HCT116 (cell line): ENCODE measurements at regions not wholly inside any gene's neighbourhood (a gene's known extent, or its start where the extent isn't known, plus 50 kb on each side); places are given as distances from the start of the nearest gene placed in this dataset.

Experiments used
- ATAC-seq: fragments of 200-7000 bp; cut with Tn5 transposase; 2 replicates; pipeline ENCODE4 v1.9.1; 2020; ENCODE audit warnings: mild to moderate bottlenecking, moderate library complexity
- BruUV-seq: library from RNA; stranded (reverse); fragments of 400-500 nt; replicated peaks from 2 replicates; lab custom pipeline; 2021; lab: Mats Ljungman, UMichigan
- CTCF ChIA-PET: fragments of 300-600 bp; sonication (Branson Sonifier 250); formaldehyde crosslinking; loops from one replicate; lab custom pipeline; 2021; ENCODE audit warnings: antibody characterized with exemption; lab: Charles Lee
- POLR2A ChIA-PET: fragments of 300-600, 350-600 bp; sonication (Branson Sonifier 250); formaldehyde crosslinking; loops from one replicate; lab custom pipeline; 2021; ENCODE audit warnings: antibody characterized with exemption; lab: Charles Lee
- RAD21 ChIA-PET, 2 experiments: fragments of 300-600 bp; sonication (Branson Sonifier 250); formaldehyde crosslinking; loops; one replicate each; lab custom pipeline; 2023; ENCODE audit warnings: low total read pairs in 2 of 2; ENCODE audit not compliant: uncharacterized antibody in 2 of 2, unreplicated experiment in 2 of 2, low non-redundant PET in 1 of 2; lab: Charles Lee
- DNase-seq: peaks from one replicate; pipeline ENCODE4 v3.0.0-alpha.2; 2010; ENCODE audit warnings: low read depth, low spot score
- H2AFZ ChIP-seq: fragments of 200-600 bp; shearing (Covaris generic), sonication (generic); 2 replicates; pipeline ENCODE4 v1.6.1; 2017; ENCODE audit warnings: low read depth, mixed run types, mixed read lengths, antibody characterized with exemption, low read length; ENCODE audit not compliant: poor library complexity, severe bottlenecking
- H3K27ac ChIP-seq: 2 replicates; pipeline ENCODE4 v1.5.1; 2012; ENCODE audit warnings: low read depth, low read length
- H3K27me3 ChIP-seq: fragments of 200-600 bp; sonication (generic); 2 replicates; pipeline ENCODE4 v1.6.1; 2016; ENCODE audit warnings: mixed run types, low read length, mixed read lengths; ENCODE audit not compliant: insufficient read depth
- H3K36me3 ChIP-seq, 2 experiments: fragments of 200-500 bp in 1 of 2; fragments of 200-600 bp in 1 of 2; sonication (Bioruptor generic) in 1 of 2; sonication (generic) in 1 of 2; 2 replicates each; pipeline versions ENCODE4 v1.5.1 to v1.6.1; 2014 to 2016; ENCODE audit warnings: low read length in 2 of 2, inconsistent platforms in 1 of 2, mixed read lengths in 1 of 2, mixed run types in 1 of 2; ENCODE audit not compliant: insufficient read depth in 2 of 2, control insufficient read depth in 1 of 2
- H3K4me1 ChIP-seq, 2 experiments: fragments of 200-600 bp in 1 of 2; sonication (generic) in 1 of 2; 2 replicates each; pipeline versions ENCODE4 v1.5.1 to v1.6.1; 2012 to 2017; ENCODE audit warnings: low read length in 2 of 2, inconsistent platforms in 1 of 2, mild to moderate bottlenecking in 1 of 2, mixed read lengths in 1 of 2, mixed run types in 1 of 2, moderate library complexity in 1 of 2; ENCODE audit not compliant: insufficient read depth in 2 of 2, control insufficient read depth in 1 of 2
- H3K4me2 ChIP-seq: fragments of 200-600 bp; sonication (generic); 2 replicates; pipeline ENCODE4 v1.6.1; 2017; ENCODE audit warnings: mixed run types, low read length, mixed read lengths
- H3K4me3 ChIP-seq, 2 experiments: fragments of 200-600 bp in 1 of 2; sonication (generic) in 1 of 2; replicated peaks in 1 of 2; 2 replicates each; pipeline ENCODE4 v1.5.1; 2011 to 2016; ENCODE audit warnings: low read length in 2 of 2, control low read depth in 1 of 2, low read depth in 1 of 2, mild to moderate bottlenecking in 1 of 2, mixed read lengths in 1 of 2, mixed run types in 1 of 2
- H3K79me2 ChIP-seq: fragments of 200-600 bp; sonication (generic); 2 replicates; pipeline ENCODE4 v1.6.1; 2017; ENCODE audit warnings: mild to moderate bottlenecking, mixed run types, low read length, moderate library complexity, mixed read lengths; ENCODE audit not compliant: insufficient read depth
- H3K9ac ChIP-seq: fragments of 200-600 bp; sonication (generic); 2 replicates; pipeline ENCODE4 v1.6.1; 2016; ENCODE audit warnings: low read length, mixed read lengths
- H3K9me2 ChIP-seq: fragments of 200-600 bp; sonication (generic), shearing (Covaris generic); 2 replicates; pipeline ENCODE4 v1.6.1; 2017; ENCODE audit warnings: mixed run types, mild to moderate bottlenecking, moderate library complexity; ENCODE audit not compliant: insufficient read depth
- H3K9me3 ChIP-seq, 2 experiments: fragments of 200-500 bp in 1 of 2; fragments of 200-600 bp in 1 of 2; sonication (Bioruptor generic) in 1 of 2; sonication (generic) in 1 of 2; 2 replicates each; pipeline ENCODE4 v1.6.1; 2014 to 2017; ENCODE audit warnings: low read length in 2 of 2, mixed read lengths in 2 of 2, inconsistent platforms in 1 of 2, low read depth in 1 of 2, mild to moderate bottlenecking in 1 of 2, mixed run types in 1 of 2, moderate library complexity in 1 of 2; ENCODE audit not compliant: control insufficient read depth in 1 of 2, insufficient read depth in 1 of 2
- H4K20me1 ChIP-seq: fragments of 200-600 bp; sonication (generic), shearing (Covaris generic); 2 replicates; pipeline ENCODE4 v1.6.1; 2017; ENCODE audit warnings: mixed run types, mild to moderate bottlenecking, moderate library complexity; ENCODE audit not compliant: insufficient read depth
- ATF3 ChIP-seq: IDR thresholded peaks from 2 replicates; pipeline ENCODE4 v1.6.1; 2012
- CBX3 ChIP-seq: IDR thresholded peaks from 2 replicates; pipeline ENCODE4 v1.6.1; 2012; ENCODE audit warnings: low read depth
- CEBPB ChIP-seq: IDR thresholded peaks from 2 replicates; pipeline ENCODE4 v1.6.1; 2012; ENCODE audit warnings: low read depth
- CTCF ChIP-seq, 3 experiments: fragments of 200-600 bp in 1 of 3; sonication (generic) in 1 of 3; IDR thresholded peaks in 2 of 3; conservative IDR thresholded peaks in 1 of 3; 2 replicates each; pipeline ENCODE4 v1.5.1; 2012 to 2017; ENCODE audit warnings: low read depth in 2 of 3, low read length in 2 of 3, antibody characterized with exemption in 1 of 3, borderline replicate concordance in 1 of 3, control low read depth in 1 of 3, mild to moderate bottlenecking in 1 of 3, mixed read lengths in 1 of 3, mixed run types in 1 of 3, moderate library complexity in 1 of 3; ENCODE audit not compliant: insufficient read depth in 1 of 3
- EZH2 ChIP-seq: fragments of 200-600 bp; sonication (generic); IDR thresholded peaks from 2 replicates; pipeline ENCODE4 v1.6.1; 2017; ENCODE audit warnings: antibody characterized with exemption, mixed run types
- EZH2phosphoT487 ChIP-seq: fragments of 200-600 bp; IDR thresholded peaks from 2 replicates; pipeline ENCODE4 v1.6.1; 2018; ENCODE audit warnings: antibody characterized with exemption, borderline replicate concordance
- FOSL1 ChIP-seq: IDR thresholded peaks from 2 replicates; pipeline ENCODE4 v1.6.1; 2012; ENCODE audit warnings: low read depth
- JUND ChIP-seq: IDR thresholded peaks from 2 replicates; pipeline ENCODE4 v1.6.1; 2012
- MAX ChIP-seq: IDR thresholded peaks from 2 replicates; pipeline ENCODE4 v1.6.1; 2012
- POLR2A ChIP-seq: IDR thresholded peaks from 2 replicates; pipeline ENCODE4 v1.7.0; 2011; ENCODE audit warnings: borderline replicate concordance; ENCODE audit not compliant: insufficient read depth, insufficient read length; ENCODE audit errors: extremely low read depth
- POLR2AphosphoS5 ChIP-seq: IDR thresholded peaks from 2 replicates; pipeline ENCODE4 v1.6.1; 2011; ENCODE audit warnings: mild to moderate bottlenecking, low read depth, low read length, moderate library complexity
- REST ChIP-seq: IDR thresholded peaks from 2 replicates; pipeline ENCODE4 v1.6.1; 2012; ENCODE audit warnings: low read depth
- SP1 ChIP-seq: IDR thresholded peaks from 2 replicates; pipeline ENCODE4 v1.6.1; 2012; ENCODE audit warnings: low read depth
- SRF ChIP-seq: IDR thresholded peaks from 2 replicates; pipeline ENCODE4 v1.6.1; 2012; ENCODE audit warnings: low read depth
- TCF7L2 ChIP-seq: IDR thresholded peaks from 2 replicates; pipeline ENCODE4 v1.7.0; 2011; ENCODE audit warnings: borderline replicate concordance, inconsistent platforms; ENCODE audit not compliant: insufficient read depth, insufficient read length; ENCODE audit errors: extremely low read depth
- ZBTB33 ChIP-seq: IDR thresholded peaks from 2 replicates; pipeline ENCODE4 v1.6.1; 2011; ENCODE audit warnings: mild to moderate bottlenecking, low read length, moderate library complexity; ENCODE audit not compliant: insufficient replicate concordance; ENCODE audit errors: extremely low read depth
- ZFX ChIP-seq: fragments of 450-650 bp; IDR thresholded peaks from 2 replicates; pipeline ENCODE4 v1.6.1; 2017
- intact Hi-C: fragments of 100-400 bp; cut with micrococcal nuclease; formaldehyde crosslinking; loops from 2 replicates; pipeline ENCODE4 v1.10.0; 2022

- Histone ChIP-seq H2AFZ (no peak overlapping the region), H3K36me3 (no peaks in the 10 kb centered on the region), H3K9me2 (no peaks in the 10 kb centered on the region), H3K9ac (no peak overlapping the region), H3K4me2 (no peak overlapping the region), H4K20me1 (no peaks in the 10 kb centered on the region), H3K27ac (no peak overlapping the region), H3K4me3 (no peak overlapping the region), H3K9me3 (no peaks in the 10 kb centered on the region), H3K79me2 (no peaks in the 10 kb centered on the region), H3K27me3 (no peaks in the 10 kb centered on the region), H3K4me1 (no peaks in the 10 kb centered on the region)
- intact Hi-C loops, result no loop called here
- no TSS peak for BruUV-seq
- ChIA-PET POLR2A (no interaction called here), RAD21 (no interaction called here), CTCF (no interaction called here)
- no peak for ATAC-seq
- TF ChIP-seq CBX3 (no peak), ATF3 (no peak), SP1 (no peak), ZFX (no peak), JUND (no peak), ZBTB33 (no peak), CTCF (IDR thresholded peaks at IDR 0.05 in 2 of 3, conservative IDR thresholded peaks at IDR 0.05 in 1 of 3; ENCODE audit: borderline replicate concordance in 1 of 3, insufficient read depth in 1 of 3, low read depth in 2 of 3, low read length in 2 of 3) (no peak), EZH2phosphoT487 (no peak), TCF7L2 (no peak), POLR2A (no peak), SRF (no peak), MAX (no peak), CEBPB (no peak), EZH2 (no peak), POLR2AphosphoS5 (no peak), FOSL1 (no peak), REST (no peak)
- DNase-seq, result no peak
These were observed 339.2 kb upstream of the AJAP1 start for GRCh38 chr1:4315202-4315601.
